Esophagus muscularis mucosa (tissue), 4 donors: ENCODE measurements at regions not wholly inside any gene's neighbourhood (a gene's known extent, or its start where the extent isn't known, plus 50 kb on each side); places are given as distances from the start of the nearest gene placed in this dataset.

Source experiments
- DNase-seq: peaks from one replicate; pipeline ENCODE4 v3.0.0-alpha.2; 2017; ENCODE audit errors: extremely low spot score
- H3K27ac ChIP-seq, 4 donors: fragments of 200-600 bp; sonication (generic); replicated peaks in 1 of 4; 1 replicate in 3 of 4; 2 replicates in 1 of 4; pipeline ENCODE4 v1.5.1; 2016 to 2019; ENCODE audit warnings: mild to moderate bottlenecking in 1 of 4
- H3K27me3 ChIP-seq, 4 donors: fragments of 200-600 bp; sonication (generic); one replicate each; pipeline versions ENCODE4 v1.5.1 to v1.6.0; 2016 to 2019
- H3K36me3 ChIP-seq, 4 donors: fragments of 200-600 bp; sonication (generic); one replicate each; pipeline ENCODE4 v1.5.1; 2016 to 2019
- H3K4me1 ChIP-seq, 4 donors: fragments of 200-600 bp; sonication (generic); one replicate each; pipeline ENCODE4 v1.5.1; 2016 to 2019
- H3K4me3 ChIP-seq, 4 donors: fragments of 200-600 bp; sonication (generic); 1 replicate in 2 of 4; 2 replicates in 2 of 4; pipeline ENCODE4 v1.5.1; 2016 to 2019; ENCODE audit warnings: mild to moderate bottlenecking in 4 of 4, moderate library complexity in 1 of 4
- H3K9me3 ChIP-seq, 4 donors: fragments of 200-600 bp; sonication (generic); 1 replicate in 3 of 4; 2 replicates in 1 of 4; pipeline ENCODE4 v1.5.1; 2016 to 2019
- EP300 ChIP-seq: sonication (generic); formaldehyde crosslinking; IDR thresholded peaks from one replicate; pipeline ENCODE4 v1.6.1; 2017; ENCODE audit warnings: antibody characterized with exemption
- POLR2A ChIP-seq: fragments of 450-650 bp; IDR thresholded peaks from one replicate; pipeline ENCODE4 v1.6.1; 2017; ENCODE audit warnings: antibody characterized with exemption, moderate library complexity, mild to moderate bottlenecking, low read depth
- POLR2AphosphoS5 ChIP-seq, 2 donors: sonication (generic); formaldehyde crosslinking; IDR thresholded peaks; one replicate each; pipeline ENCODE4 v1.6.1; 2017; ENCODE audit warnings: antibody characterized with exemption in 2 of 2
- WGBS: methylation state at CpG from one replicate; pipeline ENCODE4 v1.1.5; 2018; 5-methylcytosine and 5-hydroxymethylcytosine counted together
- intact Hi-C: fragments of 100-400 bp; cut with DNase I; formaldehyde crosslinking; loops from one replicate; pipeline ENCODE4 v1.15.1; 2023
- TF ChIP-seq, protein P1 (sequence below), 3 experiments: fragments of 200-600 bp in 2 of 3; fragments of 450-650 bp in 1 of 3; sonication (generic) in 2 of 3; IDR thresholded peaks; one replicate each; pipeline ENCODE4 v1.5.1; 2017 to 2019; ENCODE audit warnings: antibody characterized with exemption in 3 of 3, mild to moderate bottlenecking in 2 of 3, moderate library complexity in 1 of 3

- H3K4me1 ChIP-seq: no peaks in the 10 kb centered on the region
- no peak for DNase-seq
- H3K36me3 ChIP-seq: no peaks in the 10 kb centered on the region
- TF ChIP-seq EP300: no peak
- no peak for TF ChIP-seq POLR2A
- TF ChIP-seq, protein P1, sequence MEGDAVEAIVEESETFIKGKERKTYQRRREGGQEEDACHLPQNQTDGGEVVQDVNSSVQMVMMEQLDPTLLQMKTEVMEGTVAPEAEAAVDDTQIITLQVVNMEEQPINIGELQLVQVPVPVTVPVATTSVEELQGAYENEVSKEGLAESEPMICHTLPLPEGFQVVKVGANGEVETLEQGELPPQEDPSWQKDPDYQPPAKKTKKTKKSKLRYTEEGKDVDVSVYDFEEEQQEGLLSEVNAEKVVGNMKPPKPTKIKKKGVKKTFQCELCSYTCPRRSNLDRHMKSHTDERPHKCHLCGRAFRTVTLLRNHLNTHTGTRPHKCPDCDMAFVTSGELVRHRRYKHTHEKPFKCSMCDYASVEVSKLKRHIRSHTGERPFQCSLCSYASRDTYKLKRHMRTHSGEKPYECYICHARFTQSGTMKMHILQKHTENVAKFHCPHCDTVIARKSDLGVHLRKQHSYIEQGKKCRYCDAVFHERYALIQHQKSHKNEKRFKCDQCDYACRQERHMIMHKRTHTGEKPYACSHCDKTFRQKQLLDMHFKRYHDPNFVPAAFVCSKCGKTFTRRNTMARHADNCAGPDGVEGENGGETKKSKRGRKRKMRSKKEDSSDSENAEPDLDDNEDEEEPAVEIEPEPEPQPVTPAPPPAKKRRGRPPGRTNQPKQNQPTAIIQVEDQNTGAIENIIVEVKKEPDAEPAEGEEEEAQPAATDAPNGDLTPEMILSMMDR (IDR thresholded peaks at IDR 0.05): no peak
- no peak for TF ChIP-seq POLR2AphosphoS5 (IDR thresholded peaks at IDR 0.05)
- no peaks in the 10 kb centered on the region for H3K27me3 ChIP-seq
- no peak overlapping the region for H3K4me3 ChIP-seq
- H3K27ac ChIP-seq: no peak overlapping the region
- WGBS: 33% methylated on average over 1 of the region's 1 CpG
- no peaks in the 10 kb centered on the region for H3K9me3 ChIP-seq
- intact Hi-C loops: no loop called here
Measured at GRCh38 chr1:118660769-118661168, 327.4 kb downstream of the TBX15 start.

DNA sequence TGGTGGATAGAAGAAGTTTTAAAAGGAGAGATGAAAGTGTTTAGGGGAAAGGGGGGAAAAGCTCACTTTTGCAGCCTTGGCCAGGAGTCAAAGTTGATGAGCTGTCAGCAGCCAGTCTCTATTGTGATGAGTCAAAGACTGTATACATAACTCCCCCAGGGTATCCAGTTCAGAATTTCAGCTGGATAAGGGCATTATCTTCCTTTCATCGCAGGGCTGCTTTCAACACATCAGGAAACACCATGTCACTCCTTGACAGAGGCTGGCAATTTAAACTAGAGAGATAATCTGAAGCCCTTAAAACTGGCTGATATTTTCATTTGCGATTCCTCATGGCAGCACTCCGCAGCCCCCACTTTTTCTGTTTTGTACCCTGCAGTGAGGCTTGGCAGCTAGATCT lies 328.5 kb downstream of the TBX15 start:
- H3K4me1 ChIP-seq: no peaks in the 10 kb centered on the region
- 77% methylated on average over 3 of the region's 3 CpGs for WGBS
- H3K36me3 ChIP-seq: no peaks in the 10 kb centered on the region
- intact Hi-C loops: no loop called here
- no peak for TF ChIP-seq POLR2A
- TF ChIP-seq, protein P1 (IDR thresholded peaks at IDR 0.05): no peak
- no peak for TF ChIP-seq EP300
- no peak for TF ChIP-seq POLR2AphosphoS5 (IDR thresholded peaks at IDR 0.05)
- no peaks in the 10 kb centered on the region for H3K27me3 ChIP-seq
- peaks cover 0 to 4% (median 0%) of the 10 kb centered on the region in 4 donors for H3K9me3 ChIP-seq
- no peak overlapping the region for H3K4me3 ChIP-seq
- H3K27ac ChIP-seq: no peak overlapping the region
- DNase-seq: no peak

DNA sequence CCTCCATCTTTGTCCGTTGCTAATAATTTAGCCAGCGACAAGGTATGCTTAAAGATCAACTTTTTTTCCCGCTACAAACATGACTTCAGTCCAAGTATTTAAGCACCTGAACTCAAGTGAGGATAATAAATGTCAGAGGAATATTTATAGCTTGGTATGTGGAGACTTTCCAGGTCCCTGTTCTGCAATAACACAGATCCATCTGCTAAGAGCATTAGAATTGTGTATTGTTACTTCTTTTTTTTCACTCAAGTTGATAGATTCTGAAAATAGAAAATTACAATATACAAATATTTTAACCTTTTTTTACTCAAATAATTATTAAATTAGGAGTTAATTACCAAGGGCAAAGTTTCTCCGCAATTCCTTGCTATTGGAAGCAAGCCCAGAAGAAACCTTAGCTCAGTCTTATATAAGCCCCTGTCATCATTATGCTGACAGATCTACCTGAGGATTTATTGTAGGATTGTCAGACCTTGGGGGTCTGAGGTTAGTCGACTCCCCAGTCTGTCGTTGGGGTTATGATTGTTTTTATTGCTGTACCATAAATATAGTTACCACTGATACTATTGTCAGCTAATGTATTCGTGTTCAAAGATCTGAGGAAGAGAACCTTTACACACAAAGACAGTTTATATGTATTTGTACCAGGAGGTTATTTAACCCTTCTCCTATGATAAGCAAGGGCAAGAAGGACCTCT lies 337.9 kb downstream of the TBX15 start:
- Histone ChIP-seq H3K36me3 (no peaks in the 10 kb centered on the region), H3K9me3 (peaks cover 0 to 3% (median 0%) of the 10 kb centered on the region in 4 donors), H3K27me3 (no peaks in the 10 kb centered on the region), H3K4me3 (no peak overlapping the region), H3K27ac (peak overlapping the region; percentile 9 to 56 (median 44)), H3K4me1 (peaks cover 12 to 26% (median 21%) of the 10 kb centered on the region in 4 donors)
- no peak for DNase-seq
- intact Hi-C loops: no loop called here
- TF ChIP-seq POLR2AphosphoS5 (IDR thresholded peaks at IDR 0.05) (no peak), POLR2A (no peak), EP300 (no peak)
- TF ChIP-seq, protein P1 (IDR thresholded peaks at IDR 0.05): no peak
- 24% methylated on average over 7 of the region's 7 CpGs for WGBS

DNA sequence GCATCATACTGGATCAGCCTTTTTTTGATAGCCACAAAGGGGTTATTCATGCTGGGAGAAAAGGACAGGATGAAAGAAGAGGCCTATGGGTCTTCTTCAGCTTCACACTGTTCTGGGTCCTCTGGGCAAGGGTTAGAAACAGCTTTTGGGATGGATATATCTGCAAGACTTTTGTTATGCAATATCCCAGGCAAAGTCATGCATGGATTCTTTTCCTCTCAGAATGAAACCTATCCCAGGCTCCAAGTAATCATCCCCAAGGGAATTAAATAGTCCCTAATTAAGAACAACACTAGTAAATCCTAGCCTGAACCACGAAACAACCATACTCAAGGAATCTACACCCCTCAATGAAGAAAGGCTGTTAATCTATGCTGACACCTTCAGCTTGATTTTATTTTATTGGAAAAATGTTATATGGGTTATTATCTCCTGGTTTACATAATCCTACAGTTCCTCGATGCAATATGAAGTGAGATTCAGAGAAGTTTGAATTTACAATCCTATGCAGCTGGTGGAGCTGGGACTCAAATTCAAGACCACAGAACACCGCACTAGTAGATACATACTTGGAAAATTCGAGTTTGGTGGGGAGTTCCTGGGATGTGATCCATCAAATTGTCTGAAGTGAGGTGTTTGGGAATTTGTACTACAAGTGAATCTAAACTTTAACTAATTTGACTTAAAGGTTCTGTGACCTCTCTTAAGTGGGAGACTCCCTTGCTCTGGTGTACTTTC lies 338.6 kb downstream of the TBX15 start:
- Histone ChIP-seq H3K27me3 (no peaks in the 10 kb centered on the region), H3K9me3 (no peaks in the 10 kb centered on the region), H3K4me1 (peaks cover 12 to 26% (median 21%) of the 10 kb centered on the region in 4 donors), H3K36me3 (no peaks in the 10 kb centered on the region), H3K27ac (peak overlapping the region; percentile 36 to 56 (median 48)), H3K4me3 (no peak overlapping the region)
- 34% methylated on average over 4 of the region's 4 CpGs for WGBS
- DNase-seq: no peak
- intact Hi-C loops: no loop called here
- TF ChIP-seq POLR2AphosphoS5 (IDR thresholded peaks at IDR 0.05) (no peak), EP300 (no peak), POLR2A (no peak)

- intact Hi-C loops: no loop called here
- H3K27me3 ChIP-seq: no peaks in the 10 kb centered on the region
- no peak overlapping the region for H3K4me3 ChIP-seq
- TF ChIP-seq, protein P1 (IDR thresholded peaks at IDR 0.05): no peak
- TF ChIP-seq POLR2A: no peak
- no peak for TF ChIP-seq EP300
- TF ChIP-seq POLR2AphosphoS5 (IDR thresholded peaks at IDR 0.05): no peak
- H3K27ac ChIP-seq: no peak overlapping the region
- H3K9me3 ChIP-seq: no peaks in the 10 kb centered on the region
- no peaks in the 10 kb centered on the region for H3K4me1 ChIP-seq
- DNase-seq: no peak
- H3K36me3 ChIP-seq: no peaks in the 10 kb centered on the region
Measured at GRCh38 chr1:118636004-118636403, 352.1 kb downstream of the TBX15 start.
